Lower leg skin (tissue), 4 donors: ENCODE measurements at regions not wholly inside any gene's neighbourhood (a gene's known extent, or its start where the extent isn't known, plus 50 kb on each side); places are given as distances from the start of the nearest gene placed in this dataset.

Source experiments
- DNase-seq, 2 donors: peaks; one replicate each; pipeline ENCODE4 v3.0.0-alpha.2; 2019; ENCODE audit warnings: low spot score in 2 of 2
- H3K4me3 ChIP-seq: fragments of 200-600 bp; sonication (generic); 2 replicates; pipeline ENCODE4 v1.5.1; 2017; ENCODE audit warnings: mild to moderate bottlenecking, low read depth; ENCODE audit not compliant: poor library complexity, severe bottlenecking
- CTCF ChIP-seq, 3 donors: fragments of 450-650 bp; IDR thresholded peaks; one replicate each; pipeline ENCODE4 v1.5.1; 2016; ENCODE audit warnings: antibody characterized with exemption in 3 of 3, mild to moderate bottlenecking in 3 of 3, moderate library complexity in 2 of 3
- POLR2A ChIP-seq, 2 donors: fragments of 450-650 bp; IDR thresholded peaks; one replicate each; pipeline ENCODE4 v1.6.1; 2016 to 2017; ENCODE audit warnings: antibody characterized with exemption in 2 of 2, mild to moderate bottlenecking in 1 of 2, moderate library complexity in 1 of 2
- WGBS, 2 donors: methylation state at CpG; one replicate each; pipeline ENCODE4 v1.1.5; 2018; 5-methylcytosine and 5-hydroxymethylcytosine counted together
- intact Hi-C: fragments of 100-400 bp; cut with DNase I; formaldehyde crosslinking; loops from one replicate; pipeline ENCODE4 v1.15.0; 2023; ENCODE audit warnings: low total_unique reads

DNA sequence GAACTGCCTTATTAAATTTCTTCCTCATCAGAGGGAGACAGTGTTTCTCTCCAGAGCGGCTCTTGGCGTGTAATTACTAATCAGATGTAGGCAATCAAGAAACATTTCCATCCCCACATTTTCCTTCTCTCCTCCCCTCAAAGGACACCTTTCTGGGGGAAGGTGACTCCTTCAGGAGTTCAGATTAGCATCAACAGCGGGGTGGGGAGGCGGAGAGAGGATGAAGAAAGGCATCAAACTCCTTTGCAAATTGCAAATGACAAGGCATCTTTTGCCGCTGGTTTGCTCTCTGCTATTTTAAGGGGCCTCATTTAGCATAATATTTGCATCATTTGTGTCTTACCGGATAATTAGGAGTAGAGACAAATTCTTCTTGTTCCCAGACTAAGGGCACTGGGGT, 231.7 kb upstream of the SRRM4 start:
- TF ChIP-seq CTCF (IDR thresholded peaks at IDR 0.05) (no peak), POLR2A (IDR thresholded peaks at IDR 0.05) (no peak)
- WGBS, 2 donors, result 59 to 79% methylated on average over 6 of the region's 6 CpGs
- DNase-seq, result no peak
- H3K4me3 ChIP-seq, result no peak overlapping the region
- intact Hi-C loops, result no loop called here

- DNase-seq, result no peak
- WGBS, 2 donors, result 79 to 91% methylated on average over 2 of the region's 2 CpGs
- H3K4me3 ChIP-seq, result no peak overlapping the region
- intact Hi-C loops, result no loop called here
- TF ChIP-seq POLR2A (IDR thresholded peaks at IDR 0.05) (no peak), CTCF (IDR thresholded peaks at IDR 0.05) (no peak)
These were observed 230.7 kb upstream of the SRRM4 start for GRCh38 chr12:118750666-118751065.

- TF ChIP-seq POLR2A (IDR thresholded peaks at IDR 0.05) (no peak), CTCF (IDR thresholded peaks at IDR 0.05) (no peak)
- intact Hi-C loops, result no loop called here
- no peak for DNase-seq
- 82 to 93% methylated on average over 1 of the region's 1 CpG for WGBS, 2 donors
- no peak overlapping the region for H3K4me3 ChIP-seq
These were observed 230.0 kb upstream of the SRRM4 start for GRCh38 chr12:118751355-118751754.

DNA sequence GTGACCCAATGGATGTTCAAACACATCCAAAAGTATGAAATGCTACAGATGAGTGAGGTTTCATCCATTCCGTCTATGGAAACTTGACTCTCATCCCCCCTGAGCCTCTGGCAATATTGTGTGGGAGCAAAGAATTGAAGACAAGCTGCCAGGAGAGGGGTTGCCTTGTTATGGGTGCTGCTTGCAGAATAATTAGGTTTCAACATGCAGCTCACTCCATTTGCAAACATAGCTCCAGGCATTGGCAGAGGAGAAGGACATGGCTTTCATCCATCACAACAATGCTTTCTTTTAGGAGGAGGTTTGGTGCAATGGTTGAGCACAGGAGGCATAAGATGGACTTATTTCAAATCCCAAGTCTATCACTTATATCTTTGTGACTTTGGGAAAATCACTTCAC, 220.7 kb upstream of the SRRM4 start:
- intact Hi-C loops, result no loop called here
- WGBS, 2 donors, result 29 to 63% methylated on average over 1 of the region's 1 CpG

GRCh38 chr12:118763234-118763633, 218.1 kb upstream of the SRRM4 start:
- DNase-seq, result no peak
- TF ChIP-seq CTCF (IDR thresholded peaks at IDR 0.05) (no peak), POLR2A (IDR thresholded peaks at IDR 0.05) (no peak)
- 76 to 88% methylated on average over 1 of the region's 1 CpG for WGBS, 2 donors

More for the DNA sequence above, 220.7 kb upstream of the SRRM4 start:
- DNase-seq, result no peak
- TF ChIP-seq POLR2A (IDR thresholded peaks at IDR 0.05) (no peak), CTCF (IDR thresholded peaks at IDR 0.05) (no peak)
- H3K4me3 ChIP-seq, result no peak overlapping the region

GRCh38 chr12:118773956-118774723, 207.2 kb upstream of the SRRM4 start:
- no peak overlapping the region for H3K4me3 ChIP-seq
- TF ChIP-seq CTCF (IDR thresholded peaks at IDR 0.05), result no peak
- no peak for TF ChIP-seq POLR2A (IDR thresholded peaks at IDR 0.05)
- intact Hi-C loops, result no loop called here
- WGBS, 2 donors, result 9 to 13% methylated on average over 43 of the region's 43 CpGs
- DNase-seq, result no peak

More at GRCh38 chr12:118763234-118763633, 218.1 kb upstream of the SRRM4 start:
- intact Hi-C loops, result no loop called here
- no peak overlapping the region for H3K4me3 ChIP-seq
